ENCODE measurements at regions not wholly inside any gene's neighbourhood (a gene's known extent, or its start where the extent isn't known, plus 50 kb on each side); places are given as distances from the start of the nearest gene placed in this dataset.

- Mint-ChIP-seq H3K27ac (no peak overlapping the region), H3K36me3 (ENCODE audit: low read depth) (no peaks in the 10 kb centered on the region), H3K4me1 (peaks cover 9% of the 10 kb centered on the region), H3K27me3 (no peaks in the 10 kb centered on the region), H3K4me3 (no peak overlapping the region), H3K9me3 (no peaks in the 10 kb centered on the region)
- no peak for ATAC-seq (replicated peaks)
These were observed 238.3 kb downstream of the COG6 start for GRCh38 chr13:39893808-39894207.

GRCh38 chr13:39894586-39894985 is 239.1 kb downstream of the COG6 start:
- Mint-ChIP-seq H3K36me3 (ENCODE audit: low read depth) (no peaks in the 10 kb centered on the region), H3K4me3 (no peak overlapping the region), H3K9me3 (no peaks in the 10 kb centered on the region), H3K27ac (no peak overlapping the region), H3K4me1 (peaks cover 9% of the 10 kb centered on the region), H3K27me3 (no peaks in the 10 kb centered on the region)
- no peak for ATAC-seq (replicated peaks)

GRCh38 chr13:39895254-39895653 is 239.8 kb downstream of the COG6 start:
- ATAC-seq (replicated peaks): no peak
- Mint-ChIP-seq H3K36me3 (ENCODE audit: low read depth) (no peaks in the 10 kb centered on the region), H3K27ac (no peak overlapping the region), H3K4me1 (peaks cover 9% of the 10 kb centered on the region), H3K4me3 (no peak overlapping the region), H3K27me3 (no peaks in the 10 kb centered on the region), H3K9me3 (no peaks in the 10 kb centered on the region)

- H3K4me3 Mint-ChIP-seq: no peak overlapping the region
- ATAC-seq (replicated peaks): no peak
These were observed 242.2 kb downstream of the COG6 start for GRCh38 chr13:39897636-39898035.

GRCh38 chr13:39900106-39900750 is 244.8 kb downstream of the COG6 start:
- no peak for ATAC-seq (replicated peaks)

More at GRCh38 chr13:39897636-39898035, 242.2 kb downstream of the COG6 start:
- Mint-ChIP-seq H3K4me1 (peaks cover 7% of the 10 kb centered on the region), H3K36me3 (ENCODE audit: low read depth) (no peaks in the 10 kb centered on the region), H3K27ac (no peak overlapping the region), H3K9me3 (no peaks in the 10 kb centered on the region), H3K27me3 (peaks cover 3% of the 10 kb centered on the region)

GRCh38 chr13:39904959-39905358 is 249.5 kb downstream of the COG6 start:
- H3K9me3 Mint-ChIP-seq: no peaks in the 10 kb centered on the region
- no peak overlapping the region for H3K27ac Mint-ChIP-seq
- peaks cover 3% of the 10 kb centered on the region for H3K27me3 Mint-ChIP-seq
- H3K4me3 Mint-ChIP-seq: no peak overlapping the region
- no peaks in the 10 kb centered on the region for H3K4me1 Mint-ChIP-seq
- ATAC-seq (replicated peaks): no peak
- no peaks in the 10 kb centered on the region for H3K36me3 Mint-ChIP-seq (ENCODE audit: low read depth)

More at GRCh38 chr13:39900106-39900750, 244.8 kb downstream of the COG6 start:
- H3K27me3 Mint-ChIP-seq: peaks cover 3% of the 10 kb centered on the region
- H3K4me1 Mint-ChIP-seq: no peaks in the 10 kb centered on the region
- H3K4me3 Mint-ChIP-seq: no peak overlapping the region
- no peaks in the 10 kb centered on the region for H3K9me3 Mint-ChIP-seq
- H3K36me3 Mint-ChIP-seq (ENCODE audit: low read depth): no peaks in the 10 kb centered on the region
- no peak overlapping the region for H3K27ac Mint-ChIP-seq

GRCh38 chr13:39909634-39910033 is 254.2 kb downstream of the COG6 start:
- H3K36me3 Mint-ChIP-seq (ENCODE audit: low read depth): no peaks in the 10 kb centered on the region
- H3K4me1 Mint-ChIP-seq: peaks cover 4% of the 10 kb centered on the region
- H3K9me3 Mint-ChIP-seq: no peaks in the 10 kb centered on the region
- H3K4me3 Mint-ChIP-seq: no peak overlapping the region
- H3K27ac Mint-ChIP-seq: no peak overlapping the region
- H3K27me3 Mint-ChIP-seq: peaks cover 7% of the 10 kb centered on the region
- ATAC-seq (replicated peaks): no peak

- Mint-ChIP-seq H3K27ac (no peak overlapping the region), H3K36me3 (ENCODE audit: low read depth) (no peaks in the 10 kb centered on the region), H3K4me3 (no peak overlapping the region), H3K9me3 (no peaks in the 10 kb centered on the region), H3K4me1 (peaks cover 4% of the 10 kb centered on the region), H3K27me3 (peaks cover 7% of the 10 kb centered on the region)
- ATAC-seq (replicated peaks): no peak
These were observed 254.6 kb downstream of the COG6 start for GRCh38 chr13:39910041-39910440.

GRCh38 chr13:39910833-39911232 is 255.4 kb downstream of the COG6 start:
- Mint-ChIP-seq H3K27me3 (peaks cover 7% of the 10 kb centered on the region), H3K36me3 (ENCODE audit: low read depth) (no peaks in the 10 kb centered on the region), H3K27ac (no peak overlapping the region), H3K9me3 (no peaks in the 10 kb centered on the region), H3K4me1 (peaks cover 4% of the 10 kb centered on the region), H3K4me3 (no peak overlapping the region)
- peak; percentile 52 for ATAC-seq (replicated peaks)

GRCh38 chr13:39913339-39913738 is 257.9 kb downstream of the COG6 start:
- peak; percentile 49 for ATAC-seq (replicated peaks)
- H3K27me3 Mint-ChIP-seq: peaks cover 10% of the 10 kb centered on the region

GRCh38 chr13:39913928-39914327 is 258.5 kb downstream of the COG6 start:
- Mint-ChIP-seq H3K9me3 (no peaks in the 10 kb centered on the region), H3K27ac (no peak overlapping the region), H3K27me3 (peaks cover 10% of the 10 kb centered on the region), H3K4me3 (no peak overlapping the region), H3K36me3 (ENCODE audit: low read depth) (no peaks in the 10 kb centered on the region), H3K4me1 (peaks cover 4% of the 10 kb centered on the region)
- no peak for ATAC-seq (replicated peaks)

More at GRCh38 chr13:39913339-39913738, 257.9 kb downstream of the COG6 start:
- no peaks in the 10 kb centered on the region for H3K36me3 Mint-ChIP-seq (ENCODE audit: low read depth)
- no peak overlapping the region for H3K4me3 Mint-ChIP-seq
- H3K27ac Mint-ChIP-seq: no peak overlapping the region
- H3K9me3 Mint-ChIP-seq: no peaks in the 10 kb centered on the region
- peaks cover 4% of the 10 kb centered on the region for H3K4me1 Mint-ChIP-seq

GRCh38 chr13:39915418-39915817 is 260.0 kb downstream of the COG6 start:
- peaks cover 10% of the 10 kb centered on the region for H3K27me3 Mint-ChIP-seq
- no peak overlapping the region for H3K27ac Mint-ChIP-seq
- no peak overlapping the region for H3K4me3 Mint-ChIP-seq
- peaks cover 4% of the 10 kb centered on the region for H3K4me1 Mint-ChIP-seq
- ATAC-seq (replicated peaks): no peak
- no peaks in the 10 kb centered on the region for H3K36me3 Mint-ChIP-seq (ENCODE audit: low read depth)
- H3K9me3 Mint-ChIP-seq: peaks cover 4% of the 10 kb centered on the region

- peaks cover 4% of the 10 kb centered on the region for H3K9me3 Mint-ChIP-seq
- H3K4me3 Mint-ChIP-seq: no peak overlapping the region
- H3K36me3 Mint-ChIP-seq (ENCODE audit: low read depth): no peaks in the 10 kb centered on the region
- H3K4me1 Mint-ChIP-seq: no peaks in the 10 kb centered on the region
- H3K27ac Mint-ChIP-seq: no peak overlapping the region
- peaks cover 10% of the 10 kb centered on the region for H3K27me3 Mint-ChIP-seq
- no peak for ATAC-seq (replicated peaks)
These were observed 260.9 kb downstream of the COG6 start for GRCh38 chr13:39916330-39916729.

GRCh38 chr13:39918620-39919236 is 263.3 kb downstream of the COG6 start:
- H3K36me3 Mint-ChIP-seq (ENCODE audit: low read depth): no peaks in the 10 kb centered on the region
- H3K27me3 Mint-ChIP-seq: peaks cover 6% of the 10 kb centered on the region
- peaks cover 13% of the 10 kb centered on the region for H3K9me3 Mint-ChIP-seq
- H3K4me3 Mint-ChIP-seq: no peak overlapping the region
- no peak for ATAC-seq (replicated peaks)
- no peaks in the 10 kb centered on the region for H3K4me1 Mint-ChIP-seq
- H3K27ac Mint-ChIP-seq: no peak overlapping the region

GRCh38 chr13:39920613-39921012 is 265.2 kb downstream of the COG6 start:
- no peaks in the 10 kb centered on the region for H3K4me1 Mint-ChIP-seq
- no peak overlapping the region for H3K4me3 Mint-ChIP-seq
- H3K9me3 Mint-ChIP-seq: peaks cover 23% of the 10 kb centered on the region
- peaks cover 3% of the 10 kb centered on the region for H3K27me3 Mint-ChIP-seq
- H3K27ac Mint-ChIP-seq: no peak overlapping the region
- no peaks in the 10 kb centered on the region for H3K36me3 Mint-ChIP-seq (ENCODE audit: low read depth)
- no peak for ATAC-seq (replicated peaks)
